Transverse colon (tissue), 4 donors: ENCODE measurements at regions not wholly inside any gene's neighbourhood (a gene's known extent, or its start where the extent isn't known, plus 50 kb on each side); places are given as distances from the start of the nearest gene placed in this dataset.

Source experiments
- DNase-seq: peaks from one replicate; pipeline ENCODE4 v3.0.0-alpha.2; 2019
- H3K27ac ChIP-seq, 4 donors: fragments of 200-600 bp; sonication (generic); 2 replicates each; pipeline ENCODE4 v1.5.1; 2016 to 2018; ENCODE audit warnings: inconsistent platforms in 4 of 4
- H3K27me3 ChIP-seq: fragments of 200-600 bp; sonication (generic); 2 replicates; pipeline ENCODE4 v1.5.1; 2017; ENCODE audit warnings: inconsistent platforms
- H3K36me3 ChIP-seq, 4 donors: fragments of 200-600 bp; sonication (generic); 2 replicates each; pipeline ENCODE4 v1.5.1; 2017 to 2019; ENCODE audit warnings: inconsistent platforms in 4 of 4
- H3K4me1 ChIP-seq, 4 donors: fragments of 200-600 bp; sonication (generic); 2 replicates each; pipeline ENCODE4 v1.5.1; 2017 to 2020; ENCODE audit warnings: inconsistent platforms in 4 of 4
- H3K4me3 ChIP-seq, 4 donors: fragments of 200-600 bp; sonication (generic); 1 replicate in 1 of 4; 2 replicates in 3 of 4; pipeline versions ENCODE4 v1.5.1 to v1.6.1; 2017 to 2019; ENCODE audit warnings: inconsistent platforms in 4 of 4
- H3K9me3 ChIP-seq, 2 donors: fragments of 200-600 bp; sonication (generic); 2 replicates each; pipeline ENCODE4 v1.5.1; 2017 to 2019; ENCODE audit warnings: inconsistent platforms in 2 of 2
- CTCF ChIP-seq, 5 experiments: fragments of 200-600 bp in 3 of 5; fragments of 450-650 bp in 2 of 5; sonication (generic) in 3 of 5; IDR thresholded peaks; 1 replicate in 2 of 5; 2 replicates in 3 of 5; pipeline ENCODE4 v1.5.1; 2016 to 2017; ENCODE audit warnings: antibody characterized with exemption in 5 of 5, inconsistent platforms in 3 of 5, mild to moderate bottlenecking in 2 of 5, moderate library complexity in 1 of 5
- EP300 ChIP-seq: sonication (generic); formaldehyde crosslinking; IDR thresholded peaks from one replicate; pipeline ENCODE4 v1.6.1; 2017; ENCODE audit warnings: antibody characterized with exemption, low read depth
- POLR2A ChIP-seq: fragments of 450-650 bp; IDR thresholded peaks from one replicate; pipeline ENCODE4 v1.6.1; 2016; ENCODE audit warnings: antibody characterized with exemption, mild to moderate bottlenecking, moderate library complexity
- POLR2AphosphoS5 ChIP-seq, 3 donors: sonication (generic); formaldehyde crosslinking; IDR thresholded peaks; one replicate each; pipeline ENCODE4 v1.6.1; 2016; ENCODE audit warnings: antibody characterized with exemption in 3 of 3
- WGBS, 2 donors: methylation state at CpG; one replicate each; pipeline ENCODE4 v1.1.5; 2018; ENCODE audit warnings: low coverage in 1 of 2; 5-methylcytosine and 5-hydroxymethylcytosine counted together
- in situ Hi-C, 4 donors: fragments of 200-750 bp; cut with MboI; loops; one replicate each; pipeline versions ENCODE4 v1.15.0 to v1.15.1; 2017; ENCODE audit warnings: low sequenced_read_pairs in 3 of 4, low pct_ligation_motif_present in 1 of 4, low pct_unique_long_range_greater_than_20kb in 1 of 4
- intact Hi-C: fragments of 100-400 bp; cut with DNase I; formaldehyde crosslinking; loops from one replicate; pipeline ENCODE4 v1.15.1; 2023; ENCODE audit warnings: low total_unique reads

DNA sequence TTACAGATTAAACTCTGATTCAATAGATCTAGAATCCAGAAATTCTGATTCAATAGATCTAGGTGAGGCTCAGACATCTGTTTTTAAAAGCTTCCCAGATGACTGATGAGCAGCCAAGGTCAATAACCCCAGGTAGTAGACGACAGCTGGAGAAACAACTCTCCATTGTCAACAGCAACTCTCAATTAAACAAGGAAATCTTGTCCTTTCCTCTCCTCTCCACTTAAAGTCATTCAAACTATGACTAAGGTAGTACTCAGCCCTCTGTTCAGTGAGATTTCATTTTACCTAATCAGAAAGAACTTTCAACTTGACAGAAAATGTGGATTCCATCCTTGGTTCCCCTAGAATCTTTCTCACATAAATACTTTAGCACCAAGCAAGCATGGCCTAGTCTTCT, 94.6 kb upstream of the SCG2 start:
- Histone ChIP-seq H3K4me3 (no peak overlapping the region), H3K27ac (no peak overlapping the region), H3K4me1 (no peaks in the 10 kb centered on the region), H3K36me3 (no peaks in the 10 kb centered on the region), H3K9me3 (no peaks in the 10 kb centered on the region), H3K27me3 (no peaks in the 10 kb centered on the region)
- TF ChIP-seq EP300 (no peak), POLR2AphosphoS5 (IDR thresholded peaks at IDR 0.05) (no peak), POLR2A (no peak), CTCF (IDR thresholded peaks at IDR 0.05) (no peak)
- in situ Hi-C loops (no loop called here), intact Hi-C loops (no loop called here)
- WGBS, 2 donors = 36% methylated on average over 1 of the region's 1 CpG; no CpG with 5 or more reads in 1 of the 2 donors
- no peak for DNase-seq

DNA sequence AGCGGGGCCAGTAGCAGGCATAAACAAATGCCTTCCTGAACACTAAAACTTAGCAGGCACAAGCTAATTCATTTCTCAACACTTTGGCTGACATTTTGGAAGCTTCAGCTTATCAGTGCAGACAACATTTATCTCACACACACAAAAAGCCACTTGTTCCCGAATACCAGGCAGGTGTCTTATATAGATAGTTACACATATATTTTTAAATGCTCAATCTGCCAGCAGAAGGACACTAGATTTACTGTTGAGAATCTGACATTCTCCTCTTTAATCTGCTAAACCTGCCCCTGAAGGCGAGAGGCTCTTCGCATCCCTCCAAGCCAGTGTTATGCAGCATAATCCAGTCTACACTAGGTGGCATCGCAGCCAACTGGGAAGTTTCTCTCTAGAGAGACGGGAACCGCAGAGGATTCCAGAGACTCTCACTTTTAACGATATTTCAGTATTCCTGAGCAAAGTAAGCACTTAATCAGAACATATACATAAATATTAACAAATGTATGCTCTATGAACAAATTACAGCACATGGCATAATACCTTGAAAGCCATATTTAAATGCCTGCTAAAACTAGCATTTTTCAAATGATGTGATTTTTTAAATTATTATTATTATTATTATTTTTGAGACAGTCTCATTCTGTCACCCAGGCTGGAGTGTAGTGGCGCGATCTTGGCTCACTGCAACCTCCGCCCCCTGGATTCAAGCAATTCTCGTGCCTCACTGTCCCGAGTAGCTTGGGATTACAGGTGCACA, 90.2 kb upstream of the SCG2 start:
- TF ChIP-seq CTCF (IDR thresholded peaks at IDR 0.05) = peak in 3 of 5 experiments; percentile 20 to 31 (median 29)
- no peak for TF ChIP-seq POLR2AphosphoS5 (IDR thresholded peaks at IDR 0.05)
- Histone ChIP-seq H3K4me3 (no peak overlapping the region), H3K27ac (no peak overlapping the region), H3K9me3 (no peaks in the 10 kb centered on the region), H3K4me1 (no peaks in the 10 kb centered on the region), H3K27me3 (no peaks in the 10 kb centered on the region), H3K36me3 (no peaks in the 10 kb centered on the region)
- in situ Hi-C loops = no loop called here
- peak; percentile 10 for DNase-seq
- intact Hi-C loops = no loop called here
- WGBS, 2 donors = 42 to 49% methylated on average over 3 to 13 of the region's 13 CpGs

- H3K4me1 ChIP-seq = no peaks in the 10 kb centered on the region
- in situ Hi-C loops = no loop called here
- no peaks in the 10 kb centered on the region for H3K36me3 ChIP-seq
- H3K27me3 ChIP-seq = no peaks in the 10 kb centered on the region
- no peaks in the 10 kb centered on the region for H3K9me3 ChIP-seq
- TF ChIP-seq POLR2AphosphoS5 (IDR thresholded peaks at IDR 0.05) = no peak
- TF ChIP-seq EP300 = no peak
- TF ChIP-seq POLR2A = no peak
- no peak for TF ChIP-seq CTCF (IDR thresholded peaks at IDR 0.05)
- intact Hi-C loops = no loop called here
- H3K4me3 ChIP-seq = no peak overlapping the region
- WGBS, 2 donors = 60 to 71% methylated on average over 1 to 4 of the region's 4 CpGs
- no peak overlapping the region for H3K27ac ChIP-seq
- no peak for DNase-seq
Measured at GRCh38 chr2:223688094-223688835, 86.1 kb upstream of the SCG2 start.

GRCh38 chr2:223681125-223681524, 79.0 kb upstream of the SCG2 start:
- no peak for DNase-seq
- Histone ChIP-seq H3K36me3 (no peaks in the 10 kb centered on the region), H3K4me1 (no peaks in the 10 kb centered on the region), H3K27ac (no peak overlapping the region), H3K9me3 (no peaks in the 10 kb centered on the region), H3K4me3 (no peak overlapping the region), H3K27me3 (no peaks in the 10 kb centered on the region)
- intact Hi-C loops = no loop called here
- in situ Hi-C loops = no loop called here
- TF ChIP-seq POLR2A (no peak), POLR2AphosphoS5 (IDR thresholded peaks at IDR 0.05) (no peak), CTCF (IDR thresholded peaks at IDR 0.05) (no peak), EP300 (no peak)
- 31 to 43% methylated on average over 3 of the region's 3 CpGs for WGBS, 2 donors
